G401 (cell line): ENCODE measurements at regions not wholly inside any gene's neighbourhood (a gene's known extent, or its start where the extent isn't known, plus 50 kb on each side); places are given as distances from the start of the nearest gene placed in this dataset.
"Not testable (repeated sequence)": the region's sequence is repeated elsewhere in the genome, so short reads cannot be mapped to it uniquely, and the experiment has no call there.

Experiments used
- DNase-seq: peaks from one replicate; pipeline ENCODE4 v3.0.0-alpha.2; 2015; ENCODE audit warnings: low spot score
- in situ Hi-C: cut with HindIII; loops from 2 replicates; pipeline ENCODE4 v1.10.0; 2016; ENCODE audit warnings: low sequenced_read_pairs, mixed read lengths

DNA sequence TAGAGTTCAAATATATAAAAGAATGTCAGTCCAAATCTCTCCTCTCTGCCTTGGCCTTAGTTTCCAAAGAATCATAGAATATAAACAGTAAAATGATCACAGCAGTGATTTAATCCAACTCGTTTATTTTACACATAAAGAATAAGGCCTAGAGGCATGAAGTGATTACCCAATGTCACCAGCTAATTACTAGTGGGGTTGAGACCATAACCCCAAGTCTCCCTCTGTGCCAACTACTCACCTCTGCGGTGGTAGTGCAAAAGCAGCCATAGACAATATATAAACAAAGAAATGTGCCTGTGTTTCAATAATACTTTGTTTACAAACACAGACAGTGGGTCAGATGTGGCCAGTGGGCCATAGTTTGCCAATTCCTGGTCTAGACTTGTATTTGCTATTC, 96.6 kb upstream of the FAT3 start:
- no peak for DNase-seq
- in situ Hi-C loops, result no loop called here

DNA sequence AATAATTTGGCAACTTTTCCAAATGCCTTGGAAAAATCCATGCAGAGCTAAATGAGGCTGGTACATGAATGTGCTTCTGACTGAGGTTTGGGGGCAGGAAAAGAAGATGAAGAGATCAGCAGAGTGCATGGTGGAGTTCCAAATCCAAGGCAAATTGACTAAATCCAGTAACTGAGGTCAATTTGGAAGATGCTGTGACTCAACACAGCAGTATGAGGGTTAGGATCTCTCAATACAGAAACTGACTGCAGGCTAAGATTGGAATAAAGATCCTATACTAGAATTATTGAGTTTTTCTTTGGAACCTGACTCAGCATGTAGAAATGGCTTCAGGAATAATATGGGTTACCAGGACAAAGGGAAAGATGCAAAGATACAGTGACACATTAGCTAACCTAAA, 99.3 kb upstream of the FAT3 start:
- no peak for DNase-seq
- in situ Hi-C loops, result no loop called here

DNA sequence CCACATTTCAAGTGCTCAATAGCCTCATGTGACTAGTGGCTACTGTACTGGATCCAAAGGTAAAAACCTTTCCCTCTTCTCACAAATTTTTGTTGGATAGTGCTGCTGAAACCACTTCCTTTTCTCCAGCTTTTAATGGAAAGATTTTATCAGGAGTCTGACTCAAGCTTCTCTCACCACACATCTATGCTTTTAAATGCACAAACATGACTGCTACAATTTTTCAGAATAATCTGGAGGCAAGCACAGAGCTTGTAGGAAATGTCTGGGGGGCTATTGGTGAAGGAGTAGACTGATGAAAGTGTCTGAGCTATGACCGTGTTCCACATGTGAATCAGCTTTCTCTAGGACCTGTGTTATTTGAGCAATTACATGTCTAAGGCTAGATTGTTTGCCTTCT, 101.1 kb upstream of the FAT3 start:
- in situ Hi-C loops, result no loop called here
- no peak for DNase-seq

DNA sequence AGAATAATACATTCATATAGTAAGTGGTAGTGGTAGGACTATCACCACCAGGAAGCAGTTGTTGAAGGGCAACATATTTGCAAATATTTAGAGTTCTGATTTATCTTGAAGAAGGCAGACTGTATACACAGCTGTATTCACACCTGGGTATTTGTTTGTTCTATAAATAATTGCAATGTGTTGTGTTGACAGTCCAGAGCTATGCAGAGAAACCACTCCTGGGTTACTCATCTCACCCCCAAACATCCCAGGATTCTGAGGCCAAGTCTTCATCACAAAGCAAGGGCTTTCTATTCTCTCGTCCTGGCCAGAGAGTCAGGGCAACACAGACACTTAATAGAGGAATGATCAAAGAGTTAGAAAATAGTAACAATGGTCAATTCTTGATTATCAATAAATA, 102.1 kb upstream of the FAT3 start:
- no peak for DNase-seq
- in situ Hi-C loops, result no loop called here

DNA sequence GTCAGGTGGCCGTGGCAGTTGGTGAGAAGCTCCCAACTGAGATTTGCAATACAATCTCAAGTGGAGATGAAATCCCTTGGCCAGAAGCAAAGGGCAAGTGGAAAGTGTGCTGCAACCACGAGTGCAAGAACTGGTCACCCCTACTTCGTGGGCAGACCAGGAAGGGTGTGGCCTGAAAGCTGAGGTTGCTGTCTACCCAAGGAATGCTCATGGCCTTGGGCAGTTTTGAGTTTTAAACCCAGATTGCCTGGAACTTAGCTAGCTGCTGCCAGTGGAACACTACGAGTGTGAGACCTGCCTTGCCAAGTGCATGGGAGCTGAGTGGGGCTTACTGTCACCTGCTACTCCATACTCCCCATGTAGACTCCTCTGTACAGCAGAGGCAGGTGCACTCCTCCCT, 113.3 kb upstream of the FAT3 start:
- no peak for DNase-seq
- in situ Hi-C loops, result no loop called here

DNA sequence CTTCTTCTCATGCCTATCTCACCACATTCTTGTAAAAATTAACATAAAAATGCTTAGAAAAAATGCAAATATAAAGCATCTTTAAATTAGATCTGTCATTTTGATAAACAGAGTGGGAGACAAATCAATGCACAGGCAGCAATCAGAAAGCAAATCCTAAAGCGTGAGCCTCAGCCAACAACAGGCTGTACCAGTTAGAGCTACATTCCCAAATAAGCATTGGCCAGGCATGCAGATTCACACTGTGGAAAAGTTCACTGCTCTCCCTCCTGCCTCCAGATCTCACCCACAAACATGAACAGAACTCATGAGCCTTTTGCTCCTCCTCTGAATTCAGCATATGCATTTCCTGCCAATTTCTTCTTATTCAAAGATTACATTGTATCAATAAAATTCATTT, 115.2 kb upstream of the FAT3 start:
- DNase-seq, result no peak

DNA sequence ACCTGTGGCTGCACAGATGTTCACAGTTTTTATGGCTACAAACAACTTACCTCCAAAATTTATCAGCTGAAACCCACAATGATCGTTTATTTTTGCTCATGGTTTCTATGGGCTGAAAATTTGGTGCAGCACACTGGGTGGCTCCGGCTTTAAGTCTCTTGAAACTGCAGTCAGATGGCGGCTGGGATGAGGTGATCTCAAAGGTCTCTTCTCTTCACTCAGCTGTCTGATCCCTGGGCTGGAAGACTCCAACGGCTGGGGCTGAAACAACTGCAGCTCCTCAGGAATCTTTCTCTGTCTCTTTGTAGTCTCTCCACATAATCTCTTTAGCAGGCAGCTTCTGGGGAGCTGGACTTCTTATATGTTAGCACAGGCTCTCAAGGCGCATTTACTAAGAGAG, 117.3 kb upstream of the FAT3 start:
- in situ Hi-C loops, result no loop called here
- DNase-seq, result no peak

More for the DNA sequence above, 115.2 kb upstream of the FAT3 start:
- in situ Hi-C loops, result no loop called here

DNA sequence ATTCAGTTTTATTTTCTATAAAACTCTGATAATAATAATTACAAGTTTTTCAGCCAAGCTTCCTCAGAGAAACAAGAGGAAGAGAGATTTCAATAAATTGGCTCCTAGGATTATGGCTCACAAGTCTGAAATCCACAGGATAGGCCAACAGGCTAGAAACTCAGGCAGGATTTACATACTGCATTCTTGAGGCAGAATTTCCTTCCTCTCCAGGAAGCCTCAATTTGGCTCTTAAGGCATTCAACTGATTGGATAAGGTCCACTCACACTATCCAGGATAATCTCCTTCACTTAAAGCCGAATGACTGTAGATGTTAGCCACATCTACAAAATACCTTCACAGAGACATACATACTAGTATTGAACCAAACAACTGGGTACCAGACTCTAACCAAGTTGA, 120.3 kb upstream of the FAT3 start:
- DNase-seq, result no peak
- in situ Hi-C loops, result no loop called here

DNA sequence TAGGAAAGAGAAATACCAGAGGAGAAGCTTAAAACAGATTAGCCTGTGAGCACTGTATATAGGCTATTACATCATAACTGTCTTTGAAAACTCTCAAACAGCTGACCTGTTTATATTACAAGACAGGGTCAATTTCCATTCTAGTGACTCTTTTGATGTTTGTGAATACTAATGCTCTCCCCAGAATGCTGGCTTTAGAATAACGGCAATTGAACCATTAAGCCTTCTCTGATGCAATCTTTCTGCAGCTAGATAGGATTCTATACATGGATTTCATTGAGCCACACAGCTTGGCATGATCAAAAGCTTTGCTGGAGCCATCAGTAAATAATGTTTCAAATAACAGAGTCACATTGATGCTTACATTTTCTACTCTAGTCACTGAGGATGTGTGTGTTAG, 122.7 kb upstream of the FAT3 start:
- in situ Hi-C loops, result no loop called here
- no peak for DNase-seq

DNA sequence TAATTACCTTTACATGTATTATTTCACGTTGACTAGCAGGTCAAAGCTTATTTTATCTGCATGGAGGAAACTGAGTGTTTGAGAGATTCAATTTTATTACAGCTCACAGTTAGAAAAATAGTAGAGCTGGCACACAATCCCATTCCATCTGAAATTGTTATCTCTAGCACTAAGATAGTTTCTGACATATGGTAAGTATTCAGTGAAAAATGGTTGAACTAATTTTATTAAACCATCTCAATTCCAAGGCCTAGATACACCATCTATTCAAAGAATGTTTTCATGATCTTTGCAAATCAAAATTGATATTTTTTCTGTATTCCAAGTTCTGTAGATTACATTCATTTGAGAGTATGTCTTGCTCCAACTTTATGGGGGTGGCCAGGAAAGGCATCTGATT, 125.4 kb upstream of the FAT3 start:
- in situ Hi-C loops, result no loop called here
- DNase-seq, result no peak

DNA sequence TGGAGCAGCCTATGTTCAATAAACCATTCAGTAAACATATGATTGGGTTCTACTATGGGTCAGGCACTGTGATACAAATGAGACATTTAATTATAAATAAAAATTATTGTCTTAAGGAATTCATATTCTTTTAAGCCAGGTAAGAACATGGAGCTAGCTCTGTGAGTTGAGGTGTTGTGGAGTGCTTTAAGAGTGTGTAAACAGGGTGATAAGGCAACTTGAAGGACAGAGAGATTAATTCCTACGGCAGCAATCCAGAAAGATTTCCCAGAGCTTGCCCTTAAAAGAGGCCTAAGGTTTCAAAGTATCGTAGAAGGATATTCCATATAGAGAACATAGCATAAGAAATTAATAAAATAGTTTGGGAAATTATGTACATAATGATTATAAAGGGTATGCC, 126.4 kb upstream of the FAT3 start:
- DNase-seq, result no peak

DNA sequence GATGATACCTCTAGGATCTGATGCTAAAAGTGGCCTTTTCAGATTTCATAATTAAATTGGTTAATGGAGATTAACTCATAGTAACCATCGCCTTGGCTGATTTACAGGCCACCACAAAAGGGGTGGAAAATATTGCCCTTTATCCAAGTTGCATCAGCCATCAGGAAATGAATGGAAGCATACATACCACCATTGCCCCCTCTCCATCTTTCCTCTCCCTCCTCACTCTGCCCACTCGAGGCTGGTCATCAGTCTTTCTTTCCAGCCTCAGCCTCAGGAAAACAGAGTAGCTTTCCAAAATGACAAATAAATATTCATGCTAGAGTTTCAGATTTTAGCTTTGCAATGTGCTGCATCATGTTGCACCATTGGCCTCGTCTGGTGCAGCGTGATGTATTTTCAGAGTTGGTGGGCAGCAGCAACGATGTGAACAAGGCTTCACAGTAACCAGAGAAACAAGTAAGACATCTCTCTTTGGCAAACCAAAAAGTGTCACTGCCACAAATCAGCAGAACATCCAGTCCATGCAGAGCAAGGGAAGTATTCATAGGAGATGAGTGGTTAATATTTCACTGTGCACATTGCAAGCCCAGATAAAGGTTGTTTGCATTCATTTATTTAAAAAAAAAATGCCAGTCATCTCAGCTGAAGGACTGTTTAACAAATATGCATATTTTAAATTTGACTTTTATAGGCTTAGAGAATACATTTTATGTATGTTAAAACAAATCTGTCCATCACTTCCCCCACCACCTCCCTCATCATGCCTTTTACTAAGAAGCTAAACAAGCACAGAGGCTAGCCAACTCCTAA, 136.7 kb upstream of the FAT3 start:
- no peak for DNase-seq
- in situ Hi-C loops, result no loop called here

More for the DNA sequence above, 126.4 kb upstream of the FAT3 start:
- in situ Hi-C loops, result no loop called here

DNA sequence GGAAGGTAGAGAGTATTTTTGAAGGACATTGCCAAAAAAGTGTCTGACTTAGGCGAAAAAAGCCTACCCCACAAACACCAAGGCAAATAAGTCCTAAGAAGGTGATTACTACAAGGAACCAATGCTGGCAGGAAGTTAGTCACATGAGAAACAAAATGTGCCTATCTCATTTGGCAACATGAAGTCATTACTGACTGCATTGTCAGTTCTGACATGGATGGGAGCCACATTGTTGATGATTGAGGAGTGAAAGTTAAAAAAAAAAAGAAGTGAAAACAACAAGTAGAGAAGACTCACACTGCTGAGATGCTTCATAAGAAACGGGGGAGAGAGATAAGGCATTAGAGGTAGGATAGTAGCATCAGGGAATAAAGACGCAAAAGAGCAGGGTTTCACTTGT, 141.5 kb upstream of the FAT3 start:
- in situ Hi-C loops, result no loop called here

DNA sequence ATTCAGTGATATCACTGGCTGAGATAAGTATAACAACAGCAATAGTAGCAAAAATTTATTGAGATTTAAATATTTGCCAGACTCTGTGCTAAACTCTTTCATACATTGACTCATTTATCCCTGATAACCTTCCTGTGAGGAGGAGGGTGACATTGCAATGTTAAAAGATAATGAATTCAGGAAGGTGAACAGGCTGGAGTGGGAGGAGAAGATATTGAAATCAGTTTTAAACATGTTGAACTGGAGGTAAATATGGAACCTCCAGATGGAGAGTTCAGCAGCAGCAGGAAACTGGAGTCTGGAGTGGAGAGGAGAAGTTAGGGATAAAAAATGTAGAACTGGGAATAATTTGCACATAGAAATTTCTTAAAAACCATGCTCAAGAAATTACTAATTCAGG, 142.0 kb upstream of the FAT3 start:
- in situ Hi-C loops, result no loop called here
- no peak for DNase-seq

More for the DNA sequence above, 141.5 kb upstream of the FAT3 start:
- DNase-seq, result no peak

DNA sequence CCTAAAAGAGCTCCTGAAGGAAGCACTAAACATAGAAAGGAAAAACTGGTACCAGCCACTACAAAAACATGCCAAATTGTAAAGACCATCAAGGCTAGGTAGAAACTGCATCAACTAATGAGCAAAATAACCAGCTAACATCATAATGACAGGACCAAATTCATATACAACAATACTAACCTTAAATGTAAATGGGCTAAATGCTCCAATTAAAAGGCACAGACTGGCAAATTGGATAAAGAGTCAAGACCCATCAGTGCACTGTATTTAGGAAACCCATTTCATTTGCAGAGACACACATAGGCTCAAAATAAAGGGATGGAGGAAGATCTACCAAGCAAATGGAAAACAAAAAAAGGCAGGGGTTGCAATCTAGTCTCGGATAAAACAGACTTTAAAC, 150.1 kb upstream of the FAT3 start:
- in situ Hi-C loops, result not testable (repeated sequence)

DNA sequence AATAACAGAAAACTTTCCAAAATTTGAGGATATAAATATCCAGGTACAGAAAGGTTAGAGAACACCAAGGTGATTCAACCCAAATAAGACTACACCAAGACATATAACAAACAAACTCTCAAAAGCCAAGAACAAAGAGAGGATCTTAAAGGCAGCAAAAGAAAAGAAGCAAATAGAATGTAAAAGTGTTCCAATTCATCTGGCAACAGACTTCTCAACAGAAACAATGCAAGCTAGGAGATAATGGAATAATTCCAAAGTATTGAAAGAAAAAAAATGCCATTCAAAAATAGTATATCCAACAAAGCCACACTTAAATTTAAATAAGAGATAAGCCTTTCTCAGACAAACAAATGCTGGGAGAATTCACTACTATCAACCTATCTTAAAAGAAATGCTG, 153.0 kb upstream of the FAT3 start:
- DNase-seq, result no peak
- in situ Hi-C loops, result no loop called here

More for the DNA sequence above, 150.1 kb upstream of the FAT3 start:
- DNase-seq, result not testable (repeated sequence)

DNA sequence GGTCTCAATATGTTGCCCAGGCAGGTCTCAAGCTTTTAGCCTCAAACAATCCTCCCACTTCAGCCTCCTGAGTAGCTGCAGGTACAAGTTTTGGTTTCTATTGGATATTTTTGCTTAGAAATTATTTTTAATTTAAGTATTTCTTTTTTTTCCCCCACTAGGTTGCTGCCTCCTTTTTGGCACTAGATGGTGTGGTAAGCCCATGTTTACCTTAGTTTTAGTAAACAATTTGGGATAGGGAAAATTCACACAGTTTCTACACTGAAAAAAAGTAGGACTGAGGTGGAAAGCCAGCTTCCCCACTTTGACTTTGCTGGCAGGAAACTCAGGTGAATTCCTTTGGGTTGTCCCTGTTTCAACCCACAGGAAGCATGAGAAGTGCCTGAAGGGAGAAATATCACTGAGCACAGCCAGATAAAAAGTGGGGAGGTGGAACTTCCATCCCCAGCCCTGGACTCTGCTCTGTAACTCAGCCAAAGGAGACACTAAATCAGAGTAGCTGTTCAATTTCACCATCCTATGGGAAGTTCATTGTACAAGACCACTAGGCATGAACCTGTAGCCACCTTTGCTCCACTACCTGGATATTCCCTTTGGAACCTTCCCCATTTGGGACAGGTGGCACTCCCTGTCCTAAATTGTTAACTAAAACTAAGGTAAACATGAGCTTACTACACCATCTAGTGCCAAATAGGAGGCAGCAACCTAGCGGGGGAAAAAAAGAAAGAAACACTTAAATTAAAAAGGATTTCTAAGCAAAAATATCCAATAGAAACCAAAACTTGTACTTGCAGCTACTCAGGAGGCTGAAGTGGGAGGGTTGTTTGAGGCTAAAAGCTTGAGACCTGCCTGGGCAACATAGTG, 154.4 kb upstream of the FAT3 start:
- no peak for DNase-seq
- in situ Hi-C loops, result no loop called here

DNA sequence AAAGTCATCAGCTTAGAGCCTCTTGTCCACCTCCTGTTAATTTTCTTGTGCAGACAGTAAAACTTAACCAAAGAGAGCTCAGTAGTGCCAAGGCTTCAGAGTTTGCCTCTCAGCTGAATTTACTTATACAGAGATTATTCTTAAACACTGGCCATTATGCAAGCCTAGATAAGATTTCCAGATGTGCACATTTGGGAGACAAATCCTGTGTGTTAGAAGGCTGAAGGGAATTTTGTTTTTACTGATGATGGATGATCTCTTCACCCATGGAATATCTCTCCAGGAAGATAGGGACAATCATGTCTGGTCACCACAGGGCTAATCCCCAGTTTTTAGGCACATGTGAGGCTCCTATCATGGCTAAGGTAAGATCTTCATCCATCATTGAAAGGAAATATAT, 157.6 kb upstream of the FAT3 start:
- in situ Hi-C loops, result no loop called here
- no peak for DNase-seq

DNA sequence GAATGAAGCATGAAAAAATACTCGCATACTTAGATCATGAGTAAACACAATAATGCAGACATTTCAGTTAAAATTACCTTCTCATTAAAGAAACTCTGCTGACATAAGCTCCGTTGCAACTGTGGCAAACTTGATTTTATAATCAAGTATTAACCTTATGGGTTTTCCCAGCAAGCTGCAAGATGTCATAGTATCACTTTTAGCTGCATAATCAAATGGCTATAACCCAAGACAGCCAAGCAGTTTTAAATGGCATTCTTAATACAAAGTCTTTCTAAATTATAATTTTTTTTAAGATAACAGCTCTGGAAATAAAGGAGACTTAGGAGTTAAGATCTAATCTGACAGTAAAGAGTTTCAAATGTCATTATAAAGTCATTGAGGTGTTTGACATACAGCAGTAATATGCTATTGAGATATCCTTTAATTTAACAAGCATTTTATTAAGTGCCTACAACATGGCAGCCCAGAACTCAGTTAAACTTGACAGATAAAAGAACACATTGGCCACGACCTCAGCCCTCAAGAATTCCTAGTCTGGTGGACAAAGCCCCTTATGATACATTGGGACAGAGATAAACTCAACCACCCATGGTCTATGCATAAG, 163.1 kb upstream of the FAT3 start:
- in situ Hi-C loops, result no loop called here
- DNase-seq, result no peak

DNA sequence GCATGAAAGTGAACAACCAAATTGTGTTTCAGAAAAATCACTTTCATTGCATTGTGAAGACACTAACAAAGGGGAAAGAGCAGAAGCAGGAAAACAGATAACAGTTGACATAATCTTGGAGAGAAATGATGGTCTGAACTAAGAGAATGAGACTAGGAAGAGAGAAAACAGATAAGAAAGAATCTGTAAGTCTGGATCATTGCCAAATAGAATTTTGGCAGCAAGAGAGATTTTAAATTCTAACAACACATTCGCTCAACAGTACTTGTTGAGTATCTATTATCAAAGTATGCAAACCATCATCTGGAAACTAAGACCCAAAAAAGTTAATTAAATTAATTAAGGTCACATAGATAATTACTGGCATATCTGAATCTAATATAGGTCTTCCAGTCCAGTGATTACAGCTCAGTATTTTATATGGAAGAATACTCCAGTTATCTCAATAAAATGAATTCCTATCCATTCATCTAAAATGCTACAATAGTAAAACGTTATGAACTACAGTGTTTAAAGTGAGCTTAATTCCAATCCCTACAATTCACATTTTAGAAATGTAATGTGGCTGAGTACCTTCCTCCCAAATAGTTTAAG, 166.7 kb upstream of the FAT3 start:
- in situ Hi-C loops, result no loop called here
- no peak for DNase-seq
